Liver (tissue), 8 donors: ENCODE measurements at regions not wholly inside any gene's neighbourhood (a gene's known extent, or its start where the extent isn't known, plus 50 kb on each side); places are given as distances from the start of the nearest gene placed in this dataset.

Source experiments
- DNase-seq: peaks from one replicate; pipeline ENCODE4 v3.0.0-alpha.2; 2017; ENCODE audit warnings: low spot score
- H3K27ac ChIP-seq, 2 donors: one replicate each; pipeline ENCODE4 v1.7.0; 2013; ENCODE audit warnings: inconsistent platforms in 2 of 2, low read length in 2 of 2, control low read depth in 1 of 2, low read depth in 1 of 2, mild to moderate bottlenecking in 1 of 2
- H3K27me3 ChIP-seq, 4 donors: one replicate each; pipeline versions ENCODE4 v1.6.1 to v1.7.0; 2013; ENCODE audit warnings: low read length in 3 of 4, inconsistent platforms in 1 of 4, mild to moderate bottlenecking in 1 of 4, moderate library complexity in 1 of 4; ENCODE audit not compliant: control insufficient read depth in 4 of 4, insufficient read depth in 4 of 4
- H3K36me3 ChIP-seq, 4 donors: one replicate each; pipeline versions ENCODE4 v1.6.1 to v1.7.0; 2013; ENCODE audit warnings: low read length in 3 of 4, mild to moderate bottlenecking in 3 of 4, low read depth in 1 of 4, moderate library complexity in 1 of 4; ENCODE audit not compliant: control insufficient read depth in 4 of 4, insufficient read depth in 3 of 4
- H3K4me1 ChIP-seq, 4 donors: one replicate each; pipeline versions ENCODE4 v1.6.1 to v1.7.0; 2013; ENCODE audit warnings: low read length in 3 of 4, mild to moderate bottlenecking in 3 of 4, moderate library complexity in 1 of 4; ENCODE audit not compliant: control insufficient read depth in 4 of 4, insufficient read depth in 4 of 4
- H3K4me3 ChIP-seq, 3 donors: one replicate each; pipeline versions ENCODE4 v1.6.1 to v1.7.0; 2013; ENCODE audit warnings: low read length in 3 of 3, control low read depth in 1 of 3, low read depth in 1 of 3, mild to moderate bottlenecking in 1 of 3
- H3K9ac ChIP-seq, 2 donors: one replicate each; pipeline ENCODE4 v1.7.0; 2013; ENCODE audit warnings: low read length in 2 of 2, mild to moderate bottlenecking in 2 of 2, moderate library complexity in 2 of 2, control low read depth in 1 of 2, low read depth in 1 of 2
- H3K9me3 ChIP-seq, 4 donors: one replicate each; pipeline versions ENCODE4 v1.6.1 to v1.7.0; 2013; ENCODE audit warnings: low read length in 3 of 4; ENCODE audit not compliant: control insufficient read depth in 4 of 4
- ATF3 ChIP-seq: IDR thresholded peaks from 2 replicates; pipeline ENCODE4 v1.6.1; 2016; ENCODE audit warnings: antibody characterized with exemption
- CTCF ChIP-seq: fragments of 150-350 bp; IDR thresholded peaks from 2 replicates; pipeline ENCODE4 v1.5.1; 2017; ENCODE audit warnings: improper control_type of control experiment, low read depth, low read length; ENCODE audit not compliant: missing input control
- EGR1 ChIP-seq, 2 donors: IDR thresholded peaks; 2 replicates each; pipeline ENCODE4 v1.6.1; 2016 to 2018; ENCODE audit warnings: antibody characterized with exemption in 2 of 2, low read depth in 2 of 2
- FOXA1 ChIP-seq: IDR thresholded peaks from 2 replicates; pipeline ENCODE4 v1.6.1; 2016; ENCODE audit warnings: antibody characterized with exemption
- FOXA2 ChIP-seq: IDR thresholded peaks from 2 replicates; pipeline ENCODE4 v1.6.1; 2016; ENCODE audit warnings: antibody characterized with exemption
- GABPA ChIP-seq, 2 donors: IDR thresholded peaks in 1 of 2; conservative IDR thresholded peaks in 1 of 2; 2 replicates each; pipeline ENCODE4 v1.6.1; 2016; ENCODE audit warnings: antibody characterized with exemption in 2 of 2, mild to moderate bottlenecking in 1 of 2, moderate library complexity in 1 of 2
- HNF4A ChIP-seq, 2 donors: conservative IDR thresholded peaks; 2 replicates each; pipeline ENCODE4 v1.6.1; 2016; ENCODE audit warnings: antibody characterized with exemption in 2 of 2, mild to moderate bottlenecking in 2 of 2
- HNF4G ChIP-seq: IDR thresholded peaks from 2 replicates; pipeline ENCODE4 v1.6.1; 2016; ENCODE audit warnings: antibody characterized with exemption
- JUND ChIP-seq, 2 donors: IDR thresholded peaks; 2 replicates each; pipeline ENCODE4 v1.6.1; 2016; ENCODE audit warnings: antibody characterized with exemption in 2 of 2
- NR2F2 ChIP-seq: IDR thresholded peaks from 2 replicates; pipeline ENCODE4 v1.6.1; 2016; ENCODE audit warnings: antibody characterized with exemption
- RAD21 ChIP-seq, 2 donors: IDR thresholded peaks; 2 replicates each; pipeline ENCODE4 v1.6.1; 2016; ENCODE audit warnings: antibody characterized with exemption in 2 of 2, mild to moderate bottlenecking in 2 of 2
- SP1 ChIP-seq: IDR thresholded peaks from 2 replicates; pipeline ENCODE4 v1.6.1; 2018; ENCODE audit warnings: antibody characterized with exemption, mild to moderate bottlenecking
- TAF1 ChIP-seq: conservative IDR thresholded peaks from 2 replicates; pipeline ENCODE4 v1.6.1; 2016; ENCODE audit warnings: antibody characterized with exemption, mild to moderate bottlenecking
- YY1 ChIP-seq: IDR thresholded peaks from 2 replicates; pipeline ENCODE4 v1.6.1; 2016; ENCODE audit warnings: antibody characterized with exemption, mild to moderate bottlenecking
- WGBS: extraction: QIAGEN DNeasy Blood & Tissue Kit; methylation state at CpG from one replicate; pipeline ENCODE4 v1.1.7; 2013; 5-methylcytosine and 5-hydroxymethylcytosine counted together
- TF ChIP-seq, protein P1 (sequence below): IDR thresholded peaks from 2 replicates; pipeline ENCODE4 v1.6.1; 2016; ENCODE audit warnings: antibody characterized with exemption
- TF ChIP-seq, protein P2 (sequence below): IDR thresholded peaks from 2 replicates; pipeline ENCODE4 v1.6.1; 2016; ENCODE audit warnings: antibody characterized with exemption
- TF ChIP-seq, protein P3 (sequence below): IDR thresholded peaks from 2 replicates; pipeline ENCODE4 v1.6.1; 2016; ENCODE audit warnings: antibody characterized with exemption, mild to moderate bottlenecking
- donor health status: healthy.
- donor health status: healthy.
- donor health status: healthy.
- donor health status: healthy.
- donor health status: healthy.

- TF ChIP-seq FOXA1 (no peak), JUND (IDR thresholded peaks at IDR 0.05) (no peak), SP1 (no peak), RAD21 (IDR thresholded peaks at IDR 0.05) (no peak), HNF4G (no peak), TAF1 (no peak)
- TF ChIP-seq, protein P1, sequence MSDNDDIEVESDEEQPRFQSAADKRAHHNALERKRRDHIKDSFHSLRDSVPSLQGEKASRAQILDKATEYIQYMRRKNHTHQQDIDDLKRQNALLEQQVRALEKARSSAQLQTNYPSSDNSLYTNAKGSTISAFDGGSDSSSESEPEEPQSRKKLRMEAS, result no peak
- TF ChIP-seq, protein P2, sequence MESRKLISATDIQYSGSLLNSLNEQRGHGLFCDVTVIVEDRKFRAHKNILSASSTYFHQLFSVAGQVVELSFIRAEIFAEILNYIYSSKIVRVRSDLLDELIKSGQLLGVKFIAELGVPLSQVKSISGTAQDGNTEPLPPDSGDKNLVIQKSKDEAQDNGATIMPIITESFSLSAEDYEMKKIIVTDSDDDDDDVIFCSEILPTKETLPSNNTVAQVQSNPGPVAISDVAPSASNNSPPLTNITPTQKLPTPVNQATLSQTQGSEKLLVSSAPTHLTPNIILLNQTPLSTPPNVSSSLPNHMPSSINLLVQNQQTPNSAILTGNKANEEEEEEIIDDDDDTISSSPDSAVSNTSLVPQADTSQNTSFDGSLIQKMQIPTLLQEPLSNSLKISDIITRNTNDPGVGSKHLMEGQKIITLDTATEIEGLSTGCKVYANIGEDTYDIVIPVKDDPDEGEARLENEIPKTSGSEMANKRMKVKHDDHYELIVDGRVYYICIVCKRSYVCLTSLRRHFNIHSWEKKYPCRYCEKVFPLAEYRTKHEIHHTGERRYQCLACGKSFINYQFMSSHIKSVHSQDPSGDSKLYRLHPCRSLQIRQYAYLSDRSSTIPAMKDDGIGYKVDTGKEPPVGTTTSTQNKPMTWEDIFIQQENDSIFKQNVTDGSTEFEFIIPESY, result no peak
- Histone ChIP-seq H3K36me3 (no peaks in the 10 kb centered on the region), H3K27me3 (no peaks in the 10 kb centered on the region), H3K27ac (no peak overlapping the region), H3K9ac (no peak overlapping the region), H3K9me3 (no peaks in the 10 kb centered on the region), H3K4me1 (no peaks in the 10 kb centered on the region), H3K4me3 (no peak overlapping the region)
- 76% methylated on average over 6 of the region's 6 CpGs for WGBS
- DNase-seq, result no peak
Observed at GRCh38 chr5:2410451-2410850, 341.0 kb downstream of the IRX2 start.

DNA sequence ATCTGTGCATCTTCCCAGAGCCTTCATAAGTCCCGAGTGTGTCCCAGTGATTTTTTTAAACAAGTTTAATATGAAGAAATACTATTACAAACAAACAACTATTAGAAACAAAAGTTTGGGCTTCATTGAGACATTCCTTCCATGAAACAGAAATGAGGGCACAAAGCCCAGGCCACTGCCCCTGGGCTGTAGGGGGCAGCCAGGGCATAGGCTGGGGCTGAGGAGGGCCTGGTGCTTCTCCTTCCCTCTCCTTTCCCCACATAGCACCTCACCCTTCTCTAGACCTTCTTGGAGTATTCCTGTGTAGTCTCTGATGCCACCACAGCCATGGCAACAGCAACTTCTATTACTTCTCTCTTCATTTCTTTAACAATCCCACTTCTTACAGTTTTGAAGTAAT lies 348.2 kb downstream of the IRX2 start:
- TF ChIP-seq, protein P3, sequence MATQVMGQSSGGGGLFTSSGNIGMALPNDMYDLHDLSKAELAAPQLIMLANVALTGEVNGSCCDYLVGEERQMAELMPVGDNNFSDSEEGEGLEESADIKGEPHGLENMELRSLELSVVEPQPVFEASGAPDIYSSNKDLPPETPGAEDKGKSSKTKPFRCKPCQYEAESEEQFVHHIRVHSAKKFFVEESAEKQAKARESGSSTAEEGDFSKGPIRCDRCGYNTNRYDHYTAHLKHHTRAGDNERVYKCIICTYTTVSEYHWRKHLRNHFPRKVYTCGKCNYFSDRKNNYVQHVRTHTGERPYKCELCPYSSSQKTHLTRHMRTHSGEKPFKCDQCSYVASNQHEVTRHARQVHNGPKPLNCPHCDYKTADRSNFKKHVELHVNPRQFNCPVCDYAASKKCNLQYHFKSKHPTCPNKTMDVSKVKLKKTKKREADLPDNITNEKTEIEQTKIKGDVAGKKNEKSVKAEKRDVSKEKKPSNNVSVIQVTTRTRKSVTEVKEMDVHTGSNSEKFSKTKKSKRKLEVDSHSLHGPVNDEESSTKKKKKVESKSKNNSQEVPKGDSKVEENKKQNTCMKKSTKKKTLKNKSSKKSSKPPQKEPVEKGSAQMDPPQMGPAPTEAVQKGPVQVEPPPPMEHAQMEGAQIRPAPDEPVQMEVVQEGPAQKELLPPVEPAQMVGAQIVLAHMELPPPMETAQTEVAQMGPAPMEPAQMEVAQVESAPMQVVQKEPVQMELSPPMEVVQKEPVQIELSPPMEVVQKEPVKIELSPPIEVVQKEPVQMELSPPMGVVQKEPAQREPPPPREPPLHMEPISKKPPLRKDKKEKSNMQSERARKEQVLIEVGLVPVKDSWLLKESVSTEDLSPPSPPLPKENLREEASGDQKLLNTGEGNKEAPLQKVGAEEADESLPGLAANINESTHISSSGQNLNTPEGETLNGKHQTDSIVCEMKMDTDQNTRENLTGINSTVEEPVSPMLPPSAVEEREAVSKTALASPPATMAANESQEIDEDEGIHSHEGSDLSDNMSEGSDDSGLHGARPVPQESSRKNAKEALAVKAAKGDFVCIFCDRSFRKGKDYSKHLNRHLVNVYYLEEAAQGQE, result no peak
- TF ChIP-seq EGR1 (IDR thresholded peaks at IDR 0.05; ENCODE audit: low read depth in 2 of 2) (no peak), NR2F2 (no peak), YY1 (no peak), HNF4G (no peak), RAD21 (IDR thresholded peaks at IDR 0.05) (no peak), TAF1 (no peak), HNF4A (conservative IDR thresholded peaks at IDR 0.05) (no peak), FOXA2 (no peak), FOXA1 (no peak), GABPA (IDR thresholded peaks at IDR 0.05 in 1 of 2, conservative IDR thresholded peaks at IDR 0.05 in 1 of 2) (no peak), CTCF (no peak), JUND (IDR thresholded peaks at IDR 0.05) (no peak), SP1 (no peak), ATF3 (no peak)
- TF ChIP-seq, protein P1, result no peak
- TF ChIP-seq, protein P2, result no peak
- no peaks in the 10 kb centered on the region for H3K4me1 ChIP-seq
- no peaks in the 10 kb centered on the region for H3K27me3 ChIP-seq
- H3K27ac ChIP-seq, result no peak overlapping the region
- H3K36me3 ChIP-seq, result no peaks in the 10 kb centered on the region
- no peak overlapping the region for H3K9ac ChIP-seq
- DNase-seq, result no peak
- WGBS, result 59% methylated on average over 1 of the region's 1 CpG
- H3K4me3 ChIP-seq, result no peak overlapping the region
- no peaks in the 10 kb centered on the region for H3K9me3 ChIP-seq
